ENCODE measurements at regions not wholly inside any gene's neighbourhood (a gene's known extent, or its start where the extent isn't known, plus 50 kb on each side); places are given as distances from the start of the nearest gene placed in this dataset.

- no peak for DNase-seq
These were observed 1474.0 kb upstream of the TMEFF2 start for GRCh38 chr2:193668557-193669323.

GRCh38 chr2:193627927-193628272 lies 1433.2 kb upstream of the TMEFF2 start:
- DNase-seq = no peak

DNA sequence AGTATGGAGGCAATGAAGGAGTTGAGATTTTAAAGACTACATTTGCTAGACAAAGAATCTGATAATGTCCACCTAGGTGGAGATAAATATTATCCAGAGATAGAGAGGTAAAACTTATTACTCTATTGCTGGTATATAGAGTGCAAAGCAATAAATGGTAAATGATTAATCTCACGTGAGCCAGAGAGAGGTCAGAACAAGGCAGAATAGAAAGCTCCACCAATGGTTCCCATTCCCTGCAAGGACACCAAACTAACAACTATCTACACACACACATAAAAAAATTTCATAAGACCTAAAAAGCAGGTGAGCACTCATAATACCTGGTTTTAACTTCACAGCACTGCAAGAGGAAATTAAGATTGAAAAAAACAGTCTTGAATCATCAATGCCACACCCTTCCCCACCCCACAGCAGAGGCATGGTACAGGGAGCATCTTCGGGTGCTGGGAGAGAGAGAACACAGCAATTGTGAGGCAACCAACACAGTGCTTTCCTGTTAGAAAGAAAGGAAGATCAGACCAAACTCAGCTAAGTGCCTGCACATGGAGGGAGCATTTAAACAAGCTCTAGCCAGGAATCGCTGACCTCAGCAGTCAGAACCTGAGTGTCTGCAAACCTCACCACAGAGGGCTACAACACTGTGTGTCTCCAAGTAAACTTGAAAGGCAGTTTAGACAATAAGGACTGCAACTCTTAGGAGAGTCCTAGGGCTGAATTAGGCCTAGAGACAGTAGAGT lies 1432.6 kb upstream of the TMEFF2 start:
- DNase-seq = no peak

GRCh38 chr2:193608451-193608850 lies 1413.7 kb upstream of the TMEFF2 start:
- no peak for DNase-seq

GRCh38 chr2:193590831-193591230 lies 1396.1 kb upstream of the TMEFF2 start:
- DNase-seq = no peak

DNA sequence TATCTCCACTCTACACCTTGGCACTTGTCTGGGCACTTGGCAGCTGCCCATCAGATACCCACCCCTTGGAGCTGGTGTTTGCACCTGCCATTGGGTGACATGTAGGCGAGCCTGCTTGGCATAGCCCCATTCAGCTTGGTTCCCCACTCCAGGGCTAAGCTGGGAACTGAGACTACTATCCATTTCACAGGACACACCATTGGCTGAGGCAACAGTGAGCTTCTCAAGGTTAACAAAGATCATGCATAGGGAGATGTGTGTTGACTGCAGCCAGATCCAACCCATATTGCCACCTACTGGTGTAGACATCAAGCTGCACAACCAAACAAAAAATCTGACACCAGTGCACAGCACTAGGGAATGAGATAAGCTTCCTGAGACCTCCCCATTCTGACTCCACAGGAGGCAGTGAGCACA lies 1389.8 kb upstream of the TMEFF2 start:
- no peak for DNase-seq

DNA sequence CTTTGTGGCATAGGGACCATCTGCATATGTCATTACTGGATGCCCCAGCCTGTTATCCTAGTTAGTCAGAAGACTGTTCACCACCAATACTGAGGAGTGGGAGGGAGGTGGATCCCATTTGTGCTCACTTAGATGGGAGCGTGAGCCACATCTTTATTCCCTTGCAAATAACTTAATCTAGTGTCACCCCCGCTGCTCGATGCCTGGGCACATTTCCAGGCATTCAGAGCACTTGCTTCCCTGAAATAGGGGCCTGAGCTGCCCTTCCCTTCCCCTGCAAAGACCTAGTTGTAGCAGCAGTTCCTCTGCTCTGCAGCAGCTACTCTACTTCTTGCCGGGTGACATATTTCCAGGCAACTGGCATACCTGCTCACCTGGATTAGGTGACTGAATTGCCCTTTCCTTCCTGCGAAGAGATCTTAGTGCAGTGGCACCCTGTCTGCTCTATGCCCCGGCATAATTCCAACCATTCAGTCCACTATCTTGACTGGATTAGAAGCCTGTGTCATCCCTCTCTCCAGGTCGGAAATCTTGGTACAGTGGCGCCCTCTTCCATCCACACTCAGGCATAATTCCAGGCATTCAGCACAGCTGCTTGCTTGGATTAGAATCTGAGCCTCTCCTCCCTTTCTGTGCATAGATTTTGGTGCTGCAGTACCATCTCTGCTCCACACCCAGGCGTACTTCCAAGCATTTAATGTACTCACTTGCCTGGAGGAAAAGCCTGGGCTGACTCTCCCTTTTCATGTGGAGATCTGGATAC lies 1389.1 kb upstream of the TMEFF2 start:
- no peak for DNase-seq

GRCh38 chr2:193581807-193582206 lies 1387.1 kb upstream of the TMEFF2 start:
- no peak for DNase-seq

DNA sequence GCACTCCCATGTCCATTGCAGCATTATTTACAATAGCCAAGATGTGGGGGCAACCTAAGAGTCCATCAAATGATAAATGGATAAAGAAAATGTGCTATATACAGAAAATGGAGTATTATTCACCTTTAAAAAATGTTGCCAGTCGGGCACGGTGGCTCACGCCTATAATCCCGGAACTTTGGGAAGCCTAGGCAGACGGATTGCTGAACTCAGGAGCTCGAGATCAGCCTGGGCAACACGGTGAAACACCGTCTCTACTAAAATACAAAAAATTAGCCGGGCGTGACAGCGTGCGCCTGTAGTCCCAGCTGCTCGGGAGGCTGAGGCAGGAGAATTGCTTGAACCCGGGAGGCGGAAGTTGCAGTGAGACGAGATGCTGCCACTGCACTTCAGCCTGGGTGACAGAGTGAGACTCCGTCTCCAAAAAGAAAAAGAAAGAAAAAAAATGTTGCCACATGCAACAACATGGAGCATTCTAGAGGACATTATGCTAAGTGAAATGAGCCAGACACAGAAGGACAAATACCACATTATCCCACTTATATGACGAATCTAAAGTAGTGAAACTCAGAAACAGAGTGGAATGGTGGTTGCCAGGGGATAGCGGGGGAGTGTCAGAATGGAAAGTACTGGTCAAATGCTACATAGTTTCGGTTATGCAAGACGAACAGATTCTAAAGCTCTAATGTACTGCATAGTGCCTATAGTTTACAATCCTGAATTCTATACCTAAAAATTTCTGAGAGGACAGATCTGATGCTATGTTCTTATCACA lies 1385.6 kb upstream of the TMEFF2 start:
- DNase-seq = no peak

GRCh38 chr2:193566886-193567285 lies 1372.2 kb upstream of the TMEFF2 start:
- DNase-seq = no peak

- DNase-seq = no peak
These were observed 1371.5 kb upstream of the TMEFF2 start for GRCh38 chr2:193566276-193566675.

GRCh38 chr2:193562031-193562430 lies 1367.3 kb upstream of the TMEFF2 start:
- DNase-seq = no peak

GRCh38 chr2:193561054-193561453 lies 1366.3 kb upstream of the TMEFF2 start:
- DNase-seq = no peak

GRCh38 chr2:193556766-193557470 lies 1362.2 kb upstream of the TMEFF2 start:
- DNase-seq = no peak

GRCh38 chr2:193549661-193550060 lies 1354.9 kb upstream of the TMEFF2 start:
- DNase-seq = no peak

DNA sequence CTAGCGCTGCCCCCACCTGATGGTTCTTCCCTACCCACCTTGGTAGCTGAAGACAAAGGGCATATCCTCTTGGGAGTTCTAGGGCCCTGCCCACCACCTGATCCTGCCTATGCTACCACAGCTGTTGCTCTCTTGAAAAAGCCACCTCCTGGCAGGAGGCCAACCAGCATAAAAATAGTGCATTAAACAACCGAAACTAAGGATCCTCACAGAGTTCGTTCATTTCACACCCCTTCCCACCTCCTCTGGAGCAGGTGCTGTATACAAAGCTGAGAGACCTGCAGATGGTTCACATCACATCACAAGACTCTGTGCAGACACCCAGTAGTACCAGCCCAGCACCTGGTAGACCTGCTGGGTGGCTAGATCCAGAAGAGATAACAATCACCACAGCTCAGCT lies 1348.0 kb upstream of the TMEFF2 start:
- no peak for DNase-seq

GRCh38 chr2:193539188-193539587 lies 1344.5 kb upstream of the TMEFF2 start:
- no peak for DNase-seq

- no peak for DNase-seq
These were observed 1343.3 kb upstream of the TMEFF2 start for GRCh38 chr2:193538061-193538460.

DNA sequence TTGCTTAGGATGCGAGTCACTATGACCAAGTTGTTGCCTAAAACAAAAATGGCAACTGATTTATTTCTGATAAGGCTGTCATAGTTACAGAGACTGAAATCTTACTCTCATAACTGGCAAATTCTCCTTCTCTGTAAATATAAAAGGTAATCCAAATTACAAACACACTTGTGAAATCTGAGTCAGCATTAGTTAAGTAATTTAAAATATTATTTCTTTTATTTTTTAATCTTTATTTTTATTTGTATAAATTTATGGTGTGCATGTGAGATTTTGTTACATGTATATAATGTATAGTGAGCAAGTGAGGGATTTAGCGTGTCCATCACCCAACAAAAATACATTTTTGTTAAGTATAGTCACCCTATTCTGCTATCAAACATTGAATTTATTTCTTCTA lies 1342.8 kb upstream of the TMEFF2 start:
- no peak for DNase-seq

- DNase-seq = no peak
These were observed 1333.7 kb upstream of the TMEFF2 start for GRCh38 chr2:193528458-193528857.

- DNase-seq = no peak
These were observed 1332.4 kb upstream of the TMEFF2 start for GRCh38 chr2:193527146-193527545.

DNA sequence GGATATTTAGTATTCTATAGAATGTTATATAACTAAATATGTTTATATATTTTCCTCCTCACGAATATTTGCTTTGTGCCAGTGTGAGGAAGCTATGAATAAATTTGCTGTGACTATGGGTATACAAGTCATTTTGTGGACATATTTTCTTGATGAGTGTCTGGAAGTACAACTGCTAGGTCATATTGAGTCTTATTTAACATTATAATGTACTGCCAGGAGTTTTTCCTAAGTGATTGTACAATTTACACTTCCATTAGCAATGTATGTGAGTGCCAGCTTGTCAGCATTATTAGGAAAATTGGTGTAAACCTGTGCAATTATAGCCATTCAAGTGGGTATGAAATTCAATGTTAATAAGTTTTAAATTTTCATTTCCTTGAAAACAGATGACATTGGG lies 1328.9 kb upstream of the TMEFF2 start:
- no peak for DNase-seq
